GM18517 (cell line): ENCODE measurements at regions not wholly inside any gene's neighbourhood (a gene's known extent, or its start where the extent isn't known, plus 50 kb on each side); places are given as distances from the start of the nearest gene placed in this dataset.

Experiments used
- ATAC-seq: cut with Tn5 transposase; IDR thresholded peaks from one replicate; pipeline ENCODE4 v1.9.1; 2021; ENCODE audit warnings: mild to moderate bottlenecking, moderate library complexity; ENCODE audit not compliant: unreplicated experiment

DNA sequence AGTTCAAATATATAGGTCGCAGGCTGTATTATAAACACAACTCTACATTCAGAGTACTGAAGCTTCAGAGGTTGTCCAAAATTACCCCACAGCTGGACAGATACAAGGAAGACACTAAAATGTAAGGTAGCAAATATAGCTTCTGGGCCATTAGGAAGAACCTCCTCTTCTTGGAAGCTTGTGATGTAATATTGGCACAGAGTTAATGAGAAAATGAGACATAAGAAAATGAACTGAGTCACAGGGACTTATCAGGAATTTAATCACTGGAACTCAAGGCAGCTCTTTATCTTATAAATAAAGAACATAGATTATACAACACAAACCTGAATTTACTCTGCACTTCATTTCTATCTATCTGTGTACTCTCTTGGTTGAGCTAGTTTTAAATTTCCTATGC lies 344.7 kb downstream of the PCDH10 start:
- no peak for ATAC-seq

DNA sequence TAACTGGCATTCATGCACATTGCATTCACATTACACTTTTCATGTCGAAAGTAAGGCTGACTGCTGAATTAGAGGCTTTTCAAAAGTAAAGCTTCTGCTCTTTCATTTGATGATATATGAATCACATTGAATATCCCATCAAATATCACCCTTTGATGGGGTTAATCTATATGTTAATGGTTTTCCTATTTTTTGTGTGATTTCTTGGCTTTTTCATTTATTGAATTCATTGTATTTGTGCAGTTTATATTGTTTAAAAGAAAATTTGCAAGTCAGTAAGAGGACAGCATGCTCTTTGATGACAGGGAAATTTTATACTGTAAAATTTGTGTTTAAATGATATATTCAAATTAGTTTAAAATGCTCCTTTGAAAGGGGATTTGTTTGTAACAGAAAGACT lies 344.1 kb downstream of the PCDH10 start:
- no peak for ATAC-seq

DNA sequence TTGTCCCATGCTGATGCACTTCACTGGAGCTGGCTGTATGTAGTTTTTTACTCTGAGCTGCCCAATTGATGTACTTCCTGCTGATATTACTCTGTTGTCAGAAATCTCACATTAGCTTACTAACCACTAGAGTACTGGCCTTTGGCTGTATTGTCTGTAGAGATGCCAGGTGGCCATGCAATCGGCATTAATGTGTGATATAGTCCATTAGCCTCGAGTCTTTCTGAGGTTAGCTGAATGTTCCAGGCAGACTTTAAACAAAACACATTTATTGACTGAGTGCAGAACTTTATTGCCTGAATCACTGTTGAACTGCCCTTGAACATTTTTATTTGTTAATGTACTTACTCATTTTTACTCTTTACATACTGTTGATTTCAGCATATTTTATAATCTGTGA lies 335.2 kb downstream of the PCDH10 start:
- ATAC-seq, result no peak

DNA sequence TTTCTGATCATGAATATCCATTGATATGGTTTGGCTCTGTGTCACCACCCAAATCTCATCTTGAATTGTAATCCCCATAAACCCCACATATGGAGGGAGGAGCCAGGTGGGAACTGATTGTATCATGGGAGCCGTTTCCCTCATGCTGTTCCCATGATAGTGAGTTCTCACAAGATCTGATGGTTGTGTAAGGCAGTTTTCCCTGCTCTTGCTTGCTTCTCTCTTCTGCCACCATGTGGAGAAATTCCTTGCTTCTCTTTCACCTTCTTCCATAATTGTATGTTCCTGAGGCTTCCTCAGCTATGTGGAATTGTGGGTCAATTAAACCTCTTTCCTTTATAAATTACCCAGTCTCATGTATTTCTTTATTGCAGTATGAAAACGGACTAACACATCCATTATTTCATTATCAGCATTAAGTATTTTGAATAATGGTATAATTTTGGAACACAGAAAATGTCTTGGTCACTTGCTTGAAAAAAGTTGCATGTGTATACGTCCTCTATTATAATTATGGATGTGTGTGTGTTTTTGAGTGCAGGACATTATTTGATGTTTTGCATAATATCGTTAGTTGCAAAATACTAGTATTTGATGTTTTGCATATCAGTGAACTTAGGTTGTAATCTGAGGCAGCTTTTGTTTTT lies 334.6 kb downstream of the PCDH10 start:
- no peak for ATAC-seq

DNA sequence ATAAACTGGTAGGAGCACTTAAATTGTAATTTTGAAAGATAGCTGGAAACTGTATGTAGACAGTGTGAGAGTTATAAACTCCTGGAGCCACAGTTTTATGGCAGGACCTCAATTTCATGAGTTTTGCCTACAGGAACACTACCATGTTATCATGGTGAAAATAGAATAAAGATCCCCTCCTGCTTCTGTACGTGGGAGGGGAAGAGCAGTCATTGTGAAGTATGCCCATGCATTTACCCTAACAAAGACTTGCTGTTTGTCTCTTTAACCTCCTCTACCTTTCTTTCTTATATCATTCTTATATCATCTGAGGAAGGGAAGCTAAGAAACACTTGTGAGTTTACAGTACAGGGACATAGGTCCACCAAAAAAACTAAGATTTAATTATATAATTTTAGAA lies 327.0 kb downstream of the PCDH10 start:
- ATAC-seq, result no peak

DNA sequence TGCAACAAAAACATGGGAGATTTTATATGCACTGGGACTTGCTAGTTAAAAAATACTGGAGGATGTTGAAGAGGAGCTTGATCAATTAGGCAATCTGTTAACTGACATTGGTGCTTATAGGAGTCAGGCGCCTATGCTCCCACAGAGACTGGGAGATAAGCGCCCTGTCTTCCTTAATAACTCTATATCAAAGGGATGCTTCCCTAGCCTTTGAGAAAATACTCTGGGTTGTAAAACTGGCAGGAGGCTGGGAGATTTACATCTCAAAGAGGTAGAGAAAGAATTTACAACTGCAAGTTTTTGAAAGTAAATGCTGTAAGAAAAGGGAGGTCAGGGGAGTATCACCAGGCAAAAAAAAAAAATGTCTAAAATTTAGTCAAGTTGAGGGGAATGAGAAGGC lies 325.4 kb downstream of the PCDH10 start:
- ATAC-seq, result no peak

DNA sequence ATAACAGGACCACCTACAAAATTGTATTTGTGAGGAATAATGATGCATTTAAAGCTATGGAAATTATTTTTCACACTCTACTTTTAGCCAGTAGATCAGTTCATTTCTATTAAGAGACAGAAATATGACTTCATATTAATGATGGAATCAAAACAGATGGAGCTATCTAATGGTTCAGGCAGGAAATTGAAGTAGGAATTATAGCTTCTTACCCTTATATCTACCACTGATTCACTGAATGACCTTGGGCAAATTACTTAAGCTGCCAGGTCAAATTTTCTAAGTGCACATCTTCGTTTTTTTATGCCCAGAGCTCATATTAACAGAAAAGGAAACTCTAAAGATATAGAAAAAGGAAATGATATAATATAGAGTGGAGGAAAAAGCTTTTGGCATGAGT lies 323.1 kb downstream of the PCDH10 start:
- ATAC-seq, result no peak

DNA sequence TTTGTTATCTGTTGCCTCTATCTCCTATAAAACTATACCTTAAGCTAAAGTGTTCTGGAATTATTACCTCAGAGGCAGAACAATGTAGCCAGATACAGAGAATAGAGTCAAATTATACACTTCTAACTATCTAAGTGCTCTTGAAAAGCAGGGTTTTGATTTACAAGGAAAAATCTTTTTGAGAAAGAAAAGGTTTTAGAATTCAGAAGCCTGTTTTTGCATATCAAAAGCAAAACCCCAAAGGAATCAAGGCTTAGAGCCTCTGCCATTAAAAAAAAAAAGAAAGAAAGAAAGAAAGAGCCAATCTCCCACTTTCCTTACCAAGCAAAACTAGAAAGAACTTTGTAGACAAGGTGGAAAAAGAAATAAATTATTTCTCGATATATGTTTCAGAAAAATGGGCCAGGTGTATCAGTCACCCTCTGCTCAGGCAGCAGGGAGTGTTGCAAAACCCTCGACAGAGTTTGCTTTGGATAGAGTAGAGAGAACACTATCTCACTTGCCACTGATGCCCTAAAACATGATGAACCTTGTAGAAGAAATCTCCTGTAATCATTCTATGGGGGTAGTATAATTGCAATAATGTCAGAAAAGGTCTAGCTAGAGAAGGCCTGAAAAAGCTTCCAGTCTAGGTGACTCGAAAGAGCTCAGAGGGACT lies 318.3 kb downstream of the PCDH10 start:
- ATAC-seq, result no peak

DNA sequence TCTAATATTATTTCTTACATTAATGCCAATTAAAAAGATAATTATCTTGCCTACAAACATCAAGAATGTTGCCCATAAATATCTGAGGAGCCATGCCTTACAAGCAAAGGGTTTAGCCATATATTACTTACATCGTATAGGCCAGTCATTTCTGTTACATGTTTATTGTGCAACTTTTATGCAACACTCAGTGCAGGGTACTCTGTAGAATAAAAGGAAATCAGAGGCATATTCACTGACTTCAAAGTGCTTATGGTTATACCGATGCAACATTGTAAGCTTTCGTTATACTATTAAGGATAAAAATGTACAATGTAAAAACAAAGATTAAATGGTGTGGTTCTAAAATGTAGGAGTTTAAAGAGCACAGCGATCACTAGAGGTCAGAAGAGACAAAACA lies 315.9 kb downstream of the PCDH10 start:
- no peak for ATAC-seq

DNA sequence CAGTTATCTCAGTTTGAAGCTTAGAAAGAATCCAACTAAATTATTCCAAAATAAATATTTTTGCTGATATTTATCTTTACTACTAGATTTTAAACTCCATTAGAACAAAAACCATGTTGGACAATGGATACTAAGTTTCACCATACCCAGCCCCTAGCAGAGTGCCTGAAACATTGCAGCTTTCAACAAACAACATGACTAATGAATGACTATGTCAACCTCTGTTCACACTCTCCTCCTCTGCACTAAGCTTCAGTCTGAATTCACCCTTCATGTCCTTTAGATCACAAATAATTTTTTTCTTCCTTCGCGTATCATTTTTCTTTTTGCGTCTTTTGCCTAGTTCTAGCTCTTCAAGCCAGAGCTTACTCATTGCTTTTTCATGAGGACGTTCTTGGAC lies 315.2 kb downstream of the PCDH10 start:
- ATAC-seq, result no peak

DNA sequence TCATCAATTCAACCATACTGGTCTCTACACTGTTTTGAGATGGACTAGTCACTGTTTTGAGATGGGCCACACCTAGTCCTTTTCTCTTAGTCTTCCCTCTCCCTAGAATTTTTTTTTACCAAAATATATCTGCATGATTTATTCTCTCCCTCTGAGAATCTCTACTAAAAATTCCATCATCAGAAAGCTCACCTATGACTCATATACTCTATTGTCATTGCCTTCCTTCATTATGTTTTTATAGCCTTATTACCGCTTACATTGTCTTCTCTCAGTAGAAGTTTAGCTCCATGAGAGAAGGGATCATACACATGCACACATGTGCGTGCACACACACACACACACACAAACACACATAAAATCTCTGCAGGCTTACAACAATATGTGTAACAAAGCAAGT lies 303.6 kb downstream of the PCDH10 start:
- no peak for ATAC-seq

DNA sequence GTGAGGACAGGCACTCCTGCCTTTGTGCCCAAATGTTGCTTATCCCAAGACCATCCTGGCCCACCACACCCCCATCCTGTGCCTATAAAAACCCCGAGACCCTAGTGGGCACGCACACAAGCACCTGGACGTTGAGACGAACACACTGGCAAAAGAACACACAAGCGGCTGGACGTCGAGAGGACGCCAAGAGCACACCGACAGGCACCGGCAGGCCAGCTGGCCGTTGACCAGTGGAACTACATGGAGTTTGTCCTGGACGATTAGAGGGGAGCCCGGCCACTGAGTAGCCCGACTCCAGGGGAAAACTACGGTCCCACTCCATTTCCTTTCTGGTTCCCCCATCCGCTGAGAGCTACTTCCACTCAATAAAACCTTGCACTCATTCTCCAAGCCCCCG lies 301.7 kb downstream of the PCDH10 start:
- ATAC-seq, result no peak

DNA sequence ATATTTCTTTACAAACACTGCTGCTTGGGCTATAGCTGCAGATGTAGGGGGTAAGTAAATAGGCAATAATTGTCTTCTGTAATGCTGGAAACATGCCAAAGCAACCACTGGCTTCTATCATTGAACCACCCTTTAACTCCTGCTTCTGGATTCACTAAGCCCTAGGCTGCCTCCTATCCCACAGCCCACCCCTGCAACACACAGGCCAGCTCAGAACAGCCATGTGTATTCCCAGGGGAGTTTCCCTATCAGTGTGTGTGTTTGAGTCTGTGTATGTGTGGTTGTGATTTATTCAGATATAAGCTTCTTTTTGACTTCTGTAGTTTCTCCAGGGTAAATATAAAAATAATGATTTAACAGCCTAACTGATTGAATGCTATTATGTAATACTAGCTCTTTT lies 291.3 kb downstream of the PCDH10 start:
- no peak for ATAC-seq

DNA sequence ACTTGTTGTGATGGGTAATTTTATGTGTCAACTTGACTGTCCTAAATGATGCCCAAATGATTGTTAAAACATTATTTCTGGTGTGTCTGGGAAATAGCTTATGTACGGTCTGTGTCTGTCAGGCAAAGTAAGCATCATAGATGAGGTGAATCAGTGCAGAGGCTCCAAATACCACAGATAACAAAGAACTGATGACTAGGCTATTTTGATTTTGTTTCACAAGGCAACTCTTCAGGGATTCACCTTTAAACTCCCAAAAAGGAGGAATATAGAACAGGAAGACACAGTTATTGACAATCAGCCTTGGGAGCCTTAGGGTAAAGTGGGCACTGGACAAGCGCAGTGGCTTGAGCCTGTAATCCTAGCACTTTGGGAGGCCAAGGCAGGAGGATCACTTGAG lies 290.7 kb downstream of the PCDH10 start:
- ATAC-seq, result no peak

DNA sequence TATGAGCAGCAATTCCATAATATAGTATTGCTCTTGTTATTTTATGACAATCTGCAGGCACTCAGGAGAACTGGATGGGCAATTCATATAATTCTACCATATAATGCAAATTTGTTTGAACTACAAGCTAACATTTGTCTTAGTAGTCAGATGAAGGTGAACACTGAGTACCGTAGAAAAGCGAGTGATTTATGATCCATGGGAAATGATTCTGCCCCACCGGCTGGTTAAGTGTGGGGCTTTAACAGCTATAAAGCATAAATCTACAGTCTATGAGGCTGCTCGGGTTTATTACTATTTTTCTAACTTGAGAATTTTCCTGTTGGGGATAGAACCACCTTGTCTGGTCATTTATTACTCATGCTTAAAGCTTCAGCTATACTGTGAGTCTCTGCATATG lies 275.5 kb downstream of the PCDH10 start:
- ATAC-seq, result no peak

DNA sequence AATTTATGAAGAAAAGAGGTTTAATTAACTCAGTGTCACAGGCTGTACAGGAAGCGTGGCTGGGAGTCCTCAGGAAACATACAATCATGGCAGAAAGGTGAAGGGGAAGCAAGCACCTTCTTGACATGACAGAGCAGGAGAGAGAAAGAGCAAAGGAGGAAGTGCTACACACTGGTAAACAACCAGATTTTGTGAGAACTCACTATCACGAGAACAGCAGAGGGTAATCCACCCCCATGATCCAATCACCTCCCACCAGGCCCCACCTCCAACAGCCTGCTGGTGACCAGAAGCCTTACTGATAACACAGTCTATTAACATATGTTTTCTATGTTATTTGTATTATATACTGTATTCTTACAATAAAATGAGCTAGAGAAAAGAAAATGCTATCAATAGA lies 254.8 kb downstream of the PCDH10 start:
- no peak for ATAC-seq

DNA sequence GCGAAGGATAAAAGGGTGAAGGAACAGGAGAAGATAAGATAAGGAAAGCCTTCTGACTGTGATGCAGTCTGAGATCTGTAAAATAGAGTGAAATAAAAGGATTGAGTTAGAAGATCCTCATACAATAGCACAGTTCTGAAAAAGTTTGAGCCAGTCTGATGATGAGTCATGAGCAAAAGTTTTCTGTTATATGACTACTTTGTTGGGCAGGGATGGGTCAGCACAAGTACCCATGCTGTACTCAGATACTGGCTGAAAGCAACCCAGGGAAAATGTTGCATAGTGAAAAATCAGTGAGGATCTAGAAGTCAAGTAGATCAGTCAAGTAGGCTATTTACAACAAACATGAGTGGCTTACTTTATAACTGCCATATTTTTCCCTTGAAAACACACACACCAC lies 253.5 kb downstream of the PCDH10 start:
- ATAC-seq, result no peak

DNA sequence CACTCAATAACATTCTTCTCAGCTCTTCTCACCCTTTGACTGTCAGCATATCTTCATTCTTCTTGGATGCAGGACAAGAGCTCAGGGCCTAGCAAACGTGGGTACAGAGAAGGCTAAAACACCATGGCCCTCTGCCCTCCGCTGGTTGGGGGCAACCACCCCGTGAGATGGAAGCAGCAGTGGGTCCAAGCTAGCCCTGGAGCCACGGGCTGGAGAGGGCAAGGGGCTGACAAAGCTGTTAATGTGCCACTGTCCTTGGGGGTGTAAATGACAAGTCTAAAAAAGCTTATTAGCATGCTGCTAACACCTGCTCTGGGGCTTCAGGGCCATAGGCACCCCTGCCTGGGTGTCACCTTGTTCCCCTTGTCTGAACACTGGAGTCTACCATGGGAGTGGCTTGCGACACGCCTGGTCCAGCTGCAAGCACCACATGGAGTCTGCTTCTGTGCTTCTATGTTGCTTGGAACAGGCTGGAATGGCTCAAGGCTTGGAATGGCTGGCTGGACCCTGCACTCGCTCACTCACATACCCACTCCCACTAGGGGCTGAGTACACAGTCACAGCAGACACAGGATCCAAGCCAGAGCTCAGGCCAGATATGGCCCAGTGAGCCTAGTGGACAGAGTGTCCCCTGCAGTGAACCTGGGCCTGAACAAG lies 246.0 kb downstream of the PCDH10 start:
- ATAC-seq, result no peak

DNA sequence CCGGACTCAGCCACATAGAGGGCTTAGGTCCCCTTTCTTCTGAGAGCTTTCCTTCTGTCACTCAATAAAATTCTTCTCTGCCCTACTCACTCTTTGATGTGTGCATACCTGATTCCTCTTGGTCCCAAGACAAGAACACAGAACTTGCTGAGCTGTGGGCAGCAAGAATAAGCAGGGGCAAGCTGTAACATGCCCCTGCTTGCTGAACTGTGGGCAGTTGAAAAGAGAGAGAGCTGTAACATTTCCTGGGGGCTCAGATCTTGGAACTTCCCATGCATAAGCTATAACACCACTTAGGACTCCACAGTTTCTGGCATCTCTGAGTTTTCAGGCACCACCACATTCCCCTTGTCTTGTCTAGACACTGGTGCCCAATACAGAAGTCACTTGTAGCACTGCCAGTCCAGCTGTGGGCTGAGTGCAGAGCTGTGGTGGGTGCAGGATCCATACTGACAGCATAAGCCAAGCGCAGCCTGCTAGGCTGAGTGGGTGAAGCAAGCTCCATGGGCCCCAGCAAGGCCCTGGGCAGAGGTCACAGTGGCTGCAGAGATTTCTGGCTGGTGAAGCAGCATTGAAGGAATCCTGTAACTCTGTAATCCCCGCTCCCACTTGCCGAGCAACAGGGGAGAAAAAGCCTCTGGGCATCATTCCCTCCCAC lies 241.2 kb downstream of the PCDH10 start:
- ATAC-seq, result no peak

DNA sequence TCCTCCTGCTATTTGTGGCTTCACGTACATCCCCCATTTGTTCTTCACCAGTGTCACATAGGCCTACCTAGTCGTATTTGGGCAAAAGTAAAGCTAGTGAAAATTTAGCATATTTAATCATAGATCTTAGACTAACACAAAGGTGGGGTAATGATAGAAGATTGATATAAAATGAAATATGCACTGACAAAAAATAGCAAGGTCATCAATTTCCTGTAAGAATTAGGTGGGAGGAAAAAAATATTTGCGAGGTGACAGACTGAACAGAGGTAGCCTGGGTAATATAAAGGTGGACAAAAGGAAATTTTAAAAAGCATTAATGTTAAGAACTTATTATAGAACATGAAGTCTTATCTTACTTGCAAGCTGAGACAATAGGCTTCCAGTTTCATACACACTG lies 239.9 kb downstream of the PCDH10 start:
- no peak for ATAC-seq

DNA sequence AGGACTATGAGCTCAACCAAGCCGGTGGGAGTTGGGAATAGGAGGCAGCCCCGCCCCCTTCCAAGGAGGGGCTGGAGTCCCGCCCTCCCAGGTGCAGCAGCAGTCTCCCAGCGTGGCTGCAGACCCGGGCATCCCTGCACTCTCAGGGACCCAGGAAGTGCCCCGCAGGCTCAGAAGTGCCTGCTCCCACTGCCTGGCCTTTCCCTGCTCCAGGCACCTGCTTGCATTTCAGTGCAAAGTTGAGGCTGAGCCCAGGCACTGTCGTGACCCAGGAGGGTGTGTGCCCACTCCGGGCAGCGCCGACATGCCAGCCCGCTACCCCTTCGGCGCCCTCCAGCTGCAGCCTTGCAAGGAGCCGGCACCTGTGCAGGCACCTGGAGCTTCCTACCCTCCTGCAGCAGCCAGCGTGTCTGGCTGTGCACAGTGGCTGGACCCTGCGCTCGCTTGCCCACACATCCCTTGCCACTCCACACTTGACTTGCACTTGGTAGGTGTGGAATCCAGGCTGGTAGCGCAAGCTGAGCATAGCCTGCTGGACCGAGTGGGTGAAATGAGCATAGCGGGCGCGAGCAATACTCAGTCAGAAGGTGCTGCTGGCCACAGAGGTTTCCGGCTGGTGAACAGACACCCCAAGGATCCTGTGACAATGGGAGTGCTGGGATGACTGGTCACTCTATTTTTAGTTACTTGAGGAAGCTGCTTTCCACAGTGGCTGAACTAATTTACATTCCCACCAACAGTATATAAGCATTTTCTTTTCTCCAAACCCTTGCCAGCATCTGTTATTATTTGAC lies 236.3 kb downstream of the PCDH10 start:
- ATAC-seq, result no peak
